Skin epidermis (tissue), 12 donors: ENCODE measurements at regions not wholly inside any gene's neighbourhood (a gene's known extent, or its start where the extent isn't known, plus 50 kb on each side); places are given as distances from the start of the nearest gene placed in this dataset.

ENCODE experiments used
- H3K27ac ChIP-seq, 21 experiments: fragments of 200-600 bp; sonication (generic) in 11 of 21; one replicate each; pipeline ENCODE4 v1.5.0; 2020; ENCODE audit warnings: mild to moderate bottlenecking in 3 of 21, inconsistent platforms in 2 of 21, moderate library complexity in 2 of 21
- H3K4me3 ChIP-seq, 7 experiments: fragments of 200-600 bp; sonication (generic) in 2 of 7; one replicate each; pipeline ENCODE4 v1.5.0; 2020; ENCODE audit warnings: inconsistent platforms in 2 of 7, mild to moderate bottlenecking in 2 of 7, moderate library complexity in 1 of 7

GRCh38 chr2:187917535-187917934, 363.3 kb upstream of the TFPI start:
- H3K27ac ChIP-seq, result no peak overlapping the region
- H3K4me3 ChIP-seq, result no peak overlapping the region

- H3K27ac ChIP-seq, result no peak overlapping the region
Observed at GRCh38 chr2:187918996-187919821, 365.0 kb upstream of the TFPI start.

GRCh38 chr2:187920511-187920910, 366.3 kb upstream of the TFPI start:
- H3K27ac ChIP-seq, result no peak overlapping the region
- no peak overlapping the region for H3K4me3 ChIP-seq

More at GRCh38 chr2:187918996-187919821, 365.0 kb upstream of the TFPI start:
- H3K4me3 ChIP-seq, result no peak overlapping the region

- H3K4me3 ChIP-seq, result no peak overlapping the region
- H3K27ac ChIP-seq, result no peak overlapping the region
Observed at GRCh38 chr2:187922846-187923245, 368.6 kb upstream of the TFPI start.

- H3K4me3 ChIP-seq, result no peak overlapping the region
- H3K27ac ChIP-seq, result no peak overlapping the region
Observed at GRCh38 chr2:187924293-187924692, 367.4 kb upstream of the GULP1 start.

GRCh38 chr2:187934236-187934635, 357.4 kb upstream of the GULP1 start:
- no peak overlapping the region for H3K27ac ChIP-seq
- H3K4me3 ChIP-seq, result no peak overlapping the region

GRCh38 chr2:187934692-187935091, 357.0 kb upstream of the GULP1 start:
- Histone ChIP-seq H3K4me3 (no peak overlapping the region), H3K27ac (no peak overlapping the region)

- Histone ChIP-seq H3K4me3 (no peak overlapping the region), H3K27ac (no peak overlapping the region)
Observed at GRCh38 chr2:187935126-187935525, 356.5 kb upstream of the GULP1 start.

GRCh38 chr2:187936228-187936627, 355.4 kb upstream of the GULP1 start:
- Histone ChIP-seq H3K4me3 (no peak overlapping the region), H3K27ac (no peak overlapping the region)

- no peak overlapping the region for H3K27ac ChIP-seq
- H3K4me3 ChIP-seq, result no peak overlapping the region
Observed at GRCh38 chr2:187939180-187939579, 352.5 kb upstream of the GULP1 start.

- Histone ChIP-seq H3K4me3 (no peak overlapping the region), H3K27ac (no peak overlapping the region)
Observed at GRCh38 chr2:187942876-187943275, 348.8 kb upstream of the GULP1 start.

- no peak overlapping the region for H3K27ac ChIP-seq
- no peak overlapping the region for H3K4me3 ChIP-seq
Observed at GRCh38 chr2:187943772-187944369, 347.8 kb upstream of the GULP1 start.

- H3K27ac ChIP-seq, result no peak overlapping the region
- no peak overlapping the region for H3K4me3 ChIP-seq
Observed at GRCh38 chr2:187949859-187950258, 341.8 kb upstream of the GULP1 start.

- no peak overlapping the region for H3K27ac ChIP-seq
- no peak overlapping the region for H3K4me3 ChIP-seq
Observed at GRCh38 chr2:187951470-187952218, 340.0 kb upstream of the GULP1 start.

- Histone ChIP-seq H3K4me3 (no peak overlapping the region), H3K27ac (no peak overlapping the region)
Observed at GRCh38 chr2:187956906-187957534, 334.7 kb upstream of the GULP1 start.

- no peak overlapping the region for H3K4me3 ChIP-seq
- H3K27ac ChIP-seq, result no peak overlapping the region
Observed at GRCh38 chr2:187959821-187960220, 331.9 kb upstream of the GULP1 start.

- no peak overlapping the region for H3K27ac ChIP-seq
- no peak overlapping the region for H3K4me3 ChIP-seq
Observed at GRCh38 chr2:187962538-187962937, 329.1 kb upstream of the GULP1 start.

GRCh38 chr2:187964746-187965145, 326.9 kb upstream of the GULP1 start:
- H3K4me3 ChIP-seq, result no peak overlapping the region
- no peak overlapping the region for H3K27ac ChIP-seq

- H3K27ac ChIP-seq, result no peak overlapping the region
- no peak overlapping the region for H3K4me3 ChIP-seq
Observed at GRCh38 chr2:187966924-187967323, 324.8 kb upstream of the GULP1 start.

GRCh38 chr2:187971893-187972292, 319.8 kb upstream of the GULP1 start:
- H3K27ac ChIP-seq, result no peak overlapping the region
- no peak overlapping the region for H3K4me3 ChIP-seq
